ENCODE measurements at regions not wholly inside any gene's neighbourhood (a gene's known extent, or its start where the extent isn't known, plus 50 kb on each side); places are given as distances from the start of the nearest gene placed in this dataset.
"Not testable (repeated sequence)": the region's sequence is repeated elsewhere in the genome, so short reads cannot be mapped to it uniquely, and the experiment has no call there.

GRCh38 chr16:34808530-34808929, 1349.1 kb downstream of the TP53TG3F start:
- TF ChIP-seq CTCF, POLR2AphosphoS5, EP300, POLR2A (IDR thresholded peaks at IDR 0.05): not testable (repeated sequence)

Measured in suprapubic skin (tissue), 4 donors.